Osteoblast (primary cell): ENCODE measurements at regions not wholly inside any gene's neighbourhood (a gene's known extent, or its start where the extent isn't known, plus 50 kb on each side); places are given as distances from the start of the nearest gene placed in this dataset.

ENCODE experiments used
- DNase-seq: peaks from one replicate; pipeline ENCODE4 v3.0.0; 2011; ENCODE audit warnings: low spot score, mixed read lengths; ENCODE audit not compliant: insufficient read length; ENCODE audit errors: missing footprints
- H2AFZ ChIP-seq: 2 replicates; pipeline ENCODE4 v1.6.0; 2011; ENCODE audit warnings: mild to moderate bottlenecking, low read length
- H3K27ac ChIP-seq: 2 replicates; pipeline ENCODE4 v1.5.1; 2011; ENCODE audit warnings: mild to moderate bottlenecking, low read depth, low read length, moderate library complexity
- H3K27me3 ChIP-seq: 2 replicates; pipeline ENCODE4 v1.6.0; 2012; ENCODE audit warnings: mild to moderate bottlenecking, control low read depth, inconsistent platforms, low read length, moderate library complexity; ENCODE audit not compliant: insufficient read depth
- H3K36me3 ChIP-seq: 2 replicates; pipeline ENCODE4 v1.5.1; 2011; ENCODE audit warnings: mild to moderate bottlenecking, low read length, control low read depth, moderate library complexity; ENCODE audit not compliant: insufficient read depth
- H3K4me1 ChIP-seq: 2 replicates; pipeline ENCODE4 v1.5.1; 2011; ENCODE audit warnings: mild to moderate bottlenecking, low read length, control low read depth, moderate library complexity; ENCODE audit not compliant: insufficient read depth
- H3K4me2 ChIP-seq: 2 replicates; pipeline ENCODE4 v1.6.0; 2011; ENCODE audit warnings: mild to moderate bottlenecking, low read length; ENCODE audit not compliant: insufficient read depth
- H3K4me3 ChIP-seq: fragments of 200-600 bp; sonication (generic); 3 replicates; pipeline ENCODE4 v1.5.1; 2012; ENCODE audit warnings: mild to moderate bottlenecking, low read length, inconsistent platforms; ENCODE audit not compliant: insufficient read depth
- H3K79me2 ChIP-seq: 2 replicates; pipeline ENCODE4 v1.6.0; 2012; ENCODE audit warnings: mild to moderate bottlenecking, low read length, control low read depth, inconsistent platforms; ENCODE audit not compliant: insufficient read depth
- H3K9me3 ChIP-seq: 2 replicates; pipeline ENCODE4 v1.5.1; 2011; ENCODE audit warnings: low read depth, low read length, control low read depth
- H4K20me1 ChIP-seq: 2 replicates; pipeline ENCODE4 v1.6.0; 2012; ENCODE audit warnings: mild to moderate bottlenecking, low read length, control low read depth; ENCODE audit not compliant: insufficient read depth
- TF ChIP-seq, protein P1 (sequence below): IDR thresholded peaks from 2 replicates; pipeline ENCODE4 v1.5.1; 2011; ENCODE audit warnings: mild to moderate bottlenecking, low read depth, low read length, moderate library complexity; ENCODE audit errors: extremely low read depth

DNA sequence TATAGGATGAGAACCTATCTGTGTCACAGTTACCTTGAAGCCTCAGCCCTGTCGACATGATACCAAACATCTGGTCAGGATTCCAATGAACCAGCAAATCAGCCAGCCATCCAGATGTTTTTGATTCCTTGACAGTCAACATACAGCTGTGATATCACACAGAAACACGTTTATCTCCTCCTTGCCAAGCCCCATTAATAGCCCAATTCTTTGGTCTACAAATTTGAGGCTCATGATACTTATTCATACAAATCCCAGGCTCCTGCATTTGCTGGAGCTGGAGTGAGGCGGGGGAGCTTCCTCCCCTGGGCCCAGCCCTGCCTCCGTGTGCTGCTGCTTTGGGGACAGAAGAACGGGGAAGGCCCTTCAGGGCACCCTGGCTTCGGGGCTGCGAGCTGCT, 611.6 kb upstream of the SALL3 start:
- no peak overlapping the region for H3K4me3 ChIP-seq

DNA sequence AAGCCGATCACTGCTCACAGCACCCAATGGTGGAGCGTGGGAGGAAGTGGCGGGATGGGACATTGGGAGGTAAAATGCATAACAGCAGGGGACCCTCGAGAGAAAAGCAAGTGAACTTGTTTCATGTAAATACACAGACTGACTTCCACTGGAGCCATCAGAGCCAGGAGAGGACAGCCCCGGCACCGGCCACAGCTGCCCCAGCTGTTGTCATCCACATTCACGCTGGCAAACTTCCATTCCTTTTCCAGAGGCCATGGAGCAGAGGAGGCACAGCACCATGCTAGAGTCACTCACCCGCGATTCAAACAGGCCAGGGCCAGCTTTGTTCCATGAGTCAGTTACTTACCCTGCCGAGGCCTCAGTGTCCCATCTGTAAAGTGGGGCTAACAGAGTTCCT, 610.9 kb upstream of the SALL3 start:
- no peak for DNase-seq
- Histone ChIP-seq H3K9me3 (peaks cover 3% of the 10 kb centered on the region), H3K27ac (no peak overlapping the region), H3K36me3 (no peaks in the 10 kb centered on the region), H4K20me1 (no peaks in the 10 kb centered on the region), H3K4me2 (no peak overlapping the region), H3K79me2 (no peaks in the 10 kb centered on the region), H3K4me1 (no peaks in the 10 kb centered on the region), H2AFZ (no peak overlapping the region), H3K27me3 (no peaks in the 10 kb centered on the region), H3K4me3 (no peak overlapping the region)
- TF ChIP-seq, protein P1, sequence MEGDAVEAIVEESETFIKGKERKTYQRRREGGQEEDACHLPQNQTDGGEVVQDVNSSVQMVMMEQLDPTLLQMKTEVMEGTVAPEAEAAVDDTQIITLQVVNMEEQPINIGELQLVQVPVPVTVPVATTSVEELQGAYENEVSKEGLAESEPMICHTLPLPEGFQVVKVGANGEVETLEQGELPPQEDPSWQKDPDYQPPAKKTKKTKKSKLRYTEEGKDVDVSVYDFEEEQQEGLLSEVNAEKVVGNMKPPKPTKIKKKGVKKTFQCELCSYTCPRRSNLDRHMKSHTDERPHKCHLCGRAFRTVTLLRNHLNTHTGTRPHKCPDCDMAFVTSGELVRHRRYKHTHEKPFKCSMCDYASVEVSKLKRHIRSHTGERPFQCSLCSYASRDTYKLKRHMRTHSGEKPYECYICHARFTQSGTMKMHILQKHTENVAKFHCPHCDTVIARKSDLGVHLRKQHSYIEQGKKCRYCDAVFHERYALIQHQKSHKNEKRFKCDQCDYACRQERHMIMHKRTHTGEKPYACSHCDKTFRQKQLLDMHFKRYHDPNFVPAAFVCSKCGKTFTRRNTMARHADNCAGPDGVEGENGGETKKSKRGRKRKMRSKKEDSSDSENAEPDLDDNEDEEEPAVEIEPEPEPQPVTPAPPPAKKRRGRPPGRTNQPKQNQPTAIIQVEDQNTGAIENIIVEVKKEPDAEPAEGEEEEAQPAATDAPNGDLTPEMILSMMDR = no peak

More for the DNA sequence above, 611.6 kb upstream of the SALL3 start:
- Histone ChIP-seq H3K4me1 (no peaks in the 10 kb centered on the region), H3K36me3 (no peaks in the 10 kb centered on the region), H4K20me1 (no peaks in the 10 kb centered on the region), H3K9me3 (peaks cover 3% of the 10 kb centered on the region), H2AFZ (no peak overlapping the region), H3K4me2 (no peak overlapping the region), H3K27ac (no peak overlapping the region), H3K79me2 (no peaks in the 10 kb centered on the region), H3K27me3 (no peaks in the 10 kb centered on the region)
- TF ChIP-seq, protein P1 = no peak
- DNase-seq = no peak

DNA sequence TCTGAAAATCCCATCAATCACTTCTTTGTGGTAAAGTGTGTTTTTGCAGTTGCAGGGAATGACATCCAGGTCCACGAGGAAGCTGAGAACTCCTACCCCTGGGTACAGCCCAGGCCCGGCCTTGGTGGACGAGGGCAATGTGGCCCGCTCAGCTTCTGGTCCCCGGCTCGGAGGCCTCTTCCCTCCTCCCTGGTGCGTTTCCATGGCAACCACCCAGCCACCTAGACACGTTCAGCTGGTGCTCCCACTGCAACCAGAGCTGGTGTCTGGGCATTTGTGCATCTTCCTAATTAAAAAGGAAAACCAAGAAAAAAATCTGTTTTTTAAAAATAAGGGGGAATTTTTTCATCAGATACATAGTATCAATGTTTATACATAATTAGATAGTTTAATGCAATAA, 603.6 kb upstream of the SALL3 start:
- H2AFZ ChIP-seq = no peak overlapping the region
- no peaks in the 10 kb centered on the region for H4K20me1 ChIP-seq
- no peaks in the 10 kb centered on the region for H3K79me2 ChIP-seq
- TF ChIP-seq, protein P1 = no peak
- H3K4me1 ChIP-seq = no peaks in the 10 kb centered on the region
- no peaks in the 10 kb centered on the region for H3K9me3 ChIP-seq
- DNase-seq = no peak
- H3K27ac ChIP-seq = no peak overlapping the region
- no peak overlapping the region for H3K4me2 ChIP-seq
- H3K27me3 ChIP-seq = no peaks in the 10 kb centered on the region
- H3K36me3 ChIP-seq = no peaks in the 10 kb centered on the region
- H3K4me3 ChIP-seq = no peak overlapping the region

DNA sequence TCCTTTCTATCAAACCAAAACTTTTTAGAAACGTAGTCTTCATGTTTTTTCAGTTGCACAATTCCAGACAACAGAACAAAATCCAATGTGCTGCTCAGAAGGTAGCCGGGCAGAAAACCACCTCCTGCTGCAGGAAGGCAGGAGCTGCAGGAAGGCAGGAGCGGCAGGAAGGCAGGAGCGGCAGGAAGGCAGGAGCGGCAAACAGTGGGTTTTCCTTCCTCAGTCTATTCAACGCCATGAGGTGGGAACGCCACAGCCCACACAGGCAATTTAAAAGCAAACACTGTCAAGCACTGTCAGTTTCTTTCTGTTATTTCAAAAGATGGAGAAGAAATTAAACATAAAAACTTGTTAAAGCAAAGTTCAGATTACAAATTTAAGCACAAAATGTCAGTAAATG, 601.2 kb upstream of the SALL3 start:
- no peaks in the 10 kb centered on the region for H4K20me1 ChIP-seq
- H3K36me3 ChIP-seq = no peaks in the 10 kb centered on the region
- DNase-seq = no peak
- H3K27me3 ChIP-seq = no peaks in the 10 kb centered on the region
- no peaks in the 10 kb centered on the region for H3K9me3 ChIP-seq
- no peak overlapping the region for H2AFZ ChIP-seq
- TF ChIP-seq, protein P1 = no peak
- H3K79me2 ChIP-seq = no peaks in the 10 kb centered on the region
- H3K4me1 ChIP-seq = no peaks in the 10 kb centered on the region
- H3K4me3 ChIP-seq = no peak overlapping the region
- no peak overlapping the region for H3K27ac ChIP-seq
- no peak overlapping the region for H3K4me2 ChIP-seq
